ENCODE measurements at regions not wholly inside any gene's neighbourhood (a gene's known extent, or its start where the extent isn't known, plus 50 kb on each side); places are given as distances from the start of the nearest gene placed in this dataset.

DNA sequence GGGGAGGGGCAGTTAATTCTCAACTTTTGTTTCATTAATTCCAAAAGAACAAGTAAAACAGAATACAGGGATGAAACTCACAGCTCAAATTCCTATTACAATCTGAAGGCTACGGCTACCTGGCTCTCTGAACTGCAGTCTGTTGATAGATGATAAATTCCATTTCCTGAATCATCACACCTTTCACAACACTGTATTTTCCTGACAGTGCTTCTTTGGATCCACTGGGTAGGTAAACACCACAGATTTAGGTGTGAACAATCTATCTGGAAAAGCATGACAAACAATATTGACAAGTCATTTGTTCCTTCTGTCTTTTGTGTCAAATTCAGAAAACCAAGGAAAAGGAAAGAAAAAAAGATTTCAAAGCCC lies 843.2 kb downstream of the LRRTM4 start:
- BruUV-seq (replicated peaks): no TSS peak
- no peak overlapping the region for H3K27ac Mint-ChIP-seq (ENCODE audit: low read depth, unreplicated experiment)

DNA sequence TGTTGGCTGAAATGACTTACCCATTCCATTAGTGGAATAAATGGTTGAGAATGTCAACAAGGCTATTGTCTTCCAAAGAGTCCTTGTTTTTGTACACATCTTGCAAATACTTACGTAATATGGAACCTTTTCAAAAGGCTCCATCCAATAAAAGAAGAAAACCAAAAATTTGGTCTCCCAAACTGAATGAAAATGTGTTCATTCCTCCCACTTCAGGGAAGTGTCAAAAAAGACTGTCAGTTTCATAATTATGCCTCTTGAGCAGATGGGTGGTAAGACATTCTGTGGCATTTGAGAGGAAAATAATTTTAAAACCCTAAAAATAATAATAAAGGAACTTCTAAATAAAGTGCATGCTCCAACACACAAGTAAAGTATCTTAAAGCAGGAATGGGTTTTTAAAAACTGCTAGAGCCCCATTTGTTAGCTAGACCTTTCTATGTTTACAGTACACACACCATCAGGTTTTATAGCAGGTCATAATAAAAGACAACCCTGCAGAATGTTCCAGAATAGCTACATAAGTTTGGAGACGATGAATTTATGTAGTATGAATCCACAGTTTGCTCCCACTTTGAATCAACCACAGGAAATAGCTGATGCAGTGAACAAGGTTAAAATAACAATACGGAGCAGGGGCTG lies 843.7 kb downstream of the LRRTM4 start:
- TF ChIP-seq, protein P1, sequence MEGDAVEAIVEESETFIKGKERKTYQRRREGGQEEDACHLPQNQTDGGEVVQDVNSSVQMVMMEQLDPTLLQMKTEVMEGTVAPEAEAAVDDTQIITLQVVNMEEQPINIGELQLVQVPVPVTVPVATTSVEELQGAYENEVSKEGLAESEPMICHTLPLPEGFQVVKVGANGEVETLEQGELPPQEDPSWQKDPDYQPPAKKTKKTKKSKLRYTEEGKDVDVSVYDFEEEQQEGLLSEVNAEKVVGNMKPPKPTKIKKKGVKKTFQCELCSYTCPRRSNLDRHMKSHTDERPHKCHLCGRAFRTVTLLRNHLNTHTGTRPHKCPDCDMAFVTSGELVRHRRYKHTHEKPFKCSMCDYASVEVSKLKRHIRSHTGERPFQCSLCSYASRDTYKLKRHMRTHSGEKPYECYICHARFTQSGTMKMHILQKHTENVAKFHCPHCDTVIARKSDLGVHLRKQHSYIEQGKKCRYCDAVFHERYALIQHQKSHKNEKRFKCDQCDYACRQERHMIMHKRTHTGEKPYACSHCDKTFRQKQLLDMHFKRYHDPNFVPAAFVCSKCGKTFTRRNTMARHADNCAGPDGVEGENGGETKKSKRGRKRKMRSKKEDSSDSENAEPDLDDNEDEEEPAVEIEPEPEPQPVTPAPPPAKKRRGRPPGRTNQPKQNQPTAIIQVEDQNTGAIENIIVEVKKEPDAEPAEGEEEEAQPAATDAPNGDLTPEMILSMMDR (IDR thresholded peaks at IDR 0.05; ENCODE audit: unreplicated experiment): no peak
- BruUV-seq (replicated peaks): no TSS peak
- intact Hi-C loops (cut with micrococcal nuclease): no loop called here
- Mint-ChIP-seq H3K4me3 (ENCODE audit: unreplicated experiment) (no peak overlapping the region), H3K36me3 (ENCODE audit: insufficient read depth, unreplicated experiment) (no peaks in the 10 kb centered on the region), H3K4me1 (ENCODE audit: insufficient read depth, unreplicated experiment) (no peaks in the 10 kb centered on the region), H3K27me3 (ENCODE audit: insufficient read depth, unreplicated experiment) (peaks cover 22% of the 10 kb centered on the region), H3K27ac (ENCODE audit: low read depth, unreplicated experiment) (no peak overlapping the region), H3K9me3 (ENCODE audit: unreplicated experiment) (no peaks in the 10 kb centered on the region)
- CTCF ChIA-PET: no interaction called here
- DNase-seq (ENCODE audit: unreplicated experiment): no peak
- POLR2A ChIA-PET: no interaction called here

More for the DNA sequence above, 843.2 kb downstream of the LRRTM4 start:
- Mint-ChIP-seq H3K36me3 (ENCODE audit: insufficient read depth, unreplicated experiment) (no peaks in the 10 kb centered on the region), H3K27me3 (ENCODE audit: insufficient read depth, unreplicated experiment) (peaks cover 27% of the 10 kb centered on the region), H3K4me1 (ENCODE audit: insufficient read depth, unreplicated experiment) (no peaks in the 10 kb centered on the region), H3K9me3 (ENCODE audit: unreplicated experiment) (no peaks in the 10 kb centered on the region), H3K4me3 (ENCODE audit: unreplicated experiment) (no peak overlapping the region)
- TF ChIP-seq, protein P1 (IDR thresholded peaks at IDR 0.05; ENCODE audit: unreplicated experiment): no peak
- ChIA-PET POLR2A (no interaction called here), CTCF (no interaction called here)
- intact Hi-C loops (cut with micrococcal nuclease): no loop called here
- DNase-seq (ENCODE audit: unreplicated experiment): peak; percentile 30

DNA sequence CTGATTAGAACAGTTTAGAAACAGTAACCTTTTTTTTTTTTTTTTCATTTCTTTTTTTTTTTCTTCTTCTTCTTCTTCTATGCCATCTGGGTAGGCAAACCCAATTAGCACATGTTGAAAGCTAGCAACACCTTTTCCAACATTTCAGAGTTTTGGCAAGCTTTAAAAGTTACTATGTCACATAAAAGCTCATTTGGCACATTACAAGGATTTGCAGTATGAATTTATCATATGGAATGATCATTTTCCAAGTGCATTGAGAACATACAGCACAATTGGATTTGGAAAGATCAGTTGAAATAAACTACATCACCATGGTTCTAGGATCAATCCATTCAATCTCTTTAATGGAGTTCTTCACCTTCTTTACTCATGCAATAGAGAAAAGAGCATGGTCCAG lies 847.0 kb downstream of the LRRTM4 start:
- intact Hi-C loops (cut with micrococcal nuclease): no loop called here
- POLR2A ChIA-PET: no interaction called here
- TF ChIP-seq, protein P1 (IDR thresholded peaks at IDR 0.05; ENCODE audit: unreplicated experiment): no peak

DNA sequence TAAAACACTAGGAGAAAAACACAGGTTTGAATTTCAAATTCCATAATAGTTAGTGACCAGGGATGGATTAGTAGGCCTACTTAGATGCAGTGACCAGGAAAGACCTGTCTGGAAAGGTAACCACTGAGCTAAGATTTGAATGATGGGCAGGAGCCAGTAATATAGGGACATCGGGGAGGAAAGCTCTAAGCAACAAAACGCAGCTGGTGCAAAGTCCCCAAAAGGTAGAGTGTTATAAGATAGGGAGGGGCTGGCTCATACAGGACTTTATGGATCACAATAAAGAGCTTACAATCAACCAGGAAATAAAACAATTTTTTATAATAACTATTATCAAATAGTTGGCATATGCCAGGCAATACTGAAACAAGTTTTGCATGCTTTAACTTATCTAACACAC lies 849.4 kb downstream of the LRRTM4 start:
- no peaks in the 10 kb centered on the region for H3K36me3 Mint-ChIP-seq (ENCODE audit: insufficient read depth, unreplicated experiment)
- POLR2A ChIA-PET: no interaction called here
- no peak overlapping the region for H3K4me3 Mint-ChIP-seq (ENCODE audit: unreplicated experiment)
- H3K27me3 Mint-ChIP-seq (ENCODE audit: insufficient read depth, unreplicated experiment): peaks cover 54% of the 10 kb centered on the region
- H3K27ac Mint-ChIP-seq (ENCODE audit: low read depth, unreplicated experiment): no peak overlapping the region
- H3K9me3 Mint-ChIP-seq (ENCODE audit: unreplicated experiment): no peaks in the 10 kb centered on the region
- no peak for DNase-seq (ENCODE audit: unreplicated experiment)
- CTCF ChIA-PET: no interaction called here
- intact Hi-C loops (cut with micrococcal nuclease): no loop called here
- no peaks in the 10 kb centered on the region for H3K4me1 Mint-ChIP-seq (ENCODE audit: insufficient read depth, unreplicated experiment)
- TF ChIP-seq, protein P1 (IDR thresholded peaks at IDR 0.05; ENCODE audit: unreplicated experiment): no peak
- no TSS peak for BruUV-seq (replicated peaks)

More for the DNA sequence above, 847.0 kb downstream of the LRRTM4 start:
- no TSS peak for BruUV-seq (replicated peaks)
- no peak for DNase-seq (ENCODE audit: unreplicated experiment)
- no peaks in the 10 kb centered on the region for H3K36me3 Mint-ChIP-seq (ENCODE audit: insufficient read depth, unreplicated experiment)
- CTCF ChIA-PET: no interaction called here
- H3K4me1 Mint-ChIP-seq (ENCODE audit: insufficient read depth, unreplicated experiment): no peaks in the 10 kb centered on the region
- H3K27me3 Mint-ChIP-seq (ENCODE audit: insufficient read depth, unreplicated experiment): peaks cover 33% of the 10 kb centered on the region
- no peak overlapping the region for H3K27ac Mint-ChIP-seq (ENCODE audit: low read depth, unreplicated experiment)
- no peak overlapping the region for H3K4me3 Mint-ChIP-seq (ENCODE audit: unreplicated experiment)
- no peaks in the 10 kb centered on the region for H3K9me3 Mint-ChIP-seq (ENCODE audit: unreplicated experiment)

Data from MCF 10A (cell line).